ENCODE measurements at regions not wholly inside any gene's neighbourhood (a gene's known extent, or its start where the extent isn't known, plus 50 kb on each side); places are given as distances from the start of the nearest gene placed in this dataset.

DNA sequence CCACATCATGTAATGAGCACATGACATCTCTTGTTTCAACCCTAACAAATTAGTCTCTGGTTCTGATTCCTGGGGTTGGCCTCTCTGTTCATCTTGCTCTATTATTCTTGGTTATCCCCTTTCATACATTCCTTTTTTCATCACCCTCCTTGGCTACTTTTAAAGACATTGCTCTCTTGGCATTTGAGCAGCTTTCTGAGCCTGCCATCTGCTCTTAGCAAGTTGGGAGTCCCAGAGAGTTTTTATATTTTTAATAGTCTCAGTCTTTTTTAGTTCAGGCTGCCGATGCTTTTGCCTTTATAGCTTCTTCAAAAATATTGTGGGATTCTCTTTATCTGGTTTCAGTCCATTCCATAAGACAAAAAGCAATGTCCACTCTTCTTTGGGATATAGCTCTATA is 1270.9 kb downstream of the ADGRL3 start:
- TF ChIP-seq POLR2AphosphoS5 (IDR thresholded peaks at IDR 0.05; ENCODE audit: low read depth, low read length): no peak
- TF ChIP-seq POLR2A (IDR thresholded peaks at IDR 0.05; ENCODE audit: low read depth, low read length): no peak
- TF ChIP-seq TAF1 (IDR thresholded peaks at IDR 0.05; ENCODE audit: borderline replicate concordance, low read depth, low read length): no peak
